Caco-2 (cell line): ENCODE measurements at regions not wholly inside any gene's neighbourhood (a gene's known extent, or its start where the extent isn't known, plus 50 kb on each side); places are given as distances from the start of the nearest gene placed in this dataset.

Experiments used
- BruUV-seq: library from RNA; stranded (reverse); fragments of 400-500 nt; replicated peaks from 2 replicates; lab custom pipeline; 2021; lab: Mats Ljungman, UMichigan
- CTCF ChIA-PET: fragments of 300-600 bp; sonication (Branson Sonifier 250); formaldehyde crosslinking; loops from one replicate; lab custom pipeline; 2022; ENCODE audit warnings: antibody characterized with exemption; lab: Charles Lee
- POLR2A ChIA-PET: fragments of 300-600 bp; sonication (Branson Sonifier 250); formaldehyde crosslinking; loops from one replicate; lab custom pipeline; 2022; ENCODE audit warnings: antibody characterized with exemption; lab: Charles Lee
- DNase-seq, 2 experiments: peaks; one replicate each; pipeline versions ENCODE4 v3.0.0 to v3.0.0-alpha.2; 2020 to 2022
- H3K27me3 ChIP-seq: replicated peaks from 2 replicates; pipeline ENCODE4 v1.6.0; 2011; ENCODE audit warnings: low read length; ENCODE audit not compliant: control insufficient read depth, insufficient read depth
- H3K36me3 ChIP-seq: 2 replicates; pipeline ENCODE4 v1.5.1; 2011; ENCODE audit warnings: low read length; ENCODE audit not compliant: control insufficient read depth, insufficient read depth
- H3K4me1 ChIP-seq: fragments of 250-450 bp; sonication (Bioruptor Pico); 2 replicates; pipeline ENCODE4 v1.5.1; 2020; ENCODE audit warnings: mild to moderate bottlenecking
- H3K4me3 ChIP-seq: 2 replicates; pipeline ENCODE4 v1.5.1; 2011; ENCODE audit warnings: low read depth, mild to moderate bottlenecking, control low read depth, low read length
- H3K9me3 ChIP-seq: fragments of 250-450 bp; sonication (Bioruptor Pico); 2 replicates; pipeline ENCODE4 v1.5.1; 2020; ENCODE audit warnings: mild to moderate bottlenecking, moderate library complexity
- H3K27ac Mint-ChIP-seq: one replicate; pipeline ENCODE4 v1.8.0; 2022; ENCODE audit warnings: mixed read lengths; ENCODE audit not compliant: unreplicated experiment
- H3K27me3 Mint-ChIP-seq: one replicate; pipeline ENCODE4 v1.8.0; 2022; ENCODE audit warnings: mixed read lengths; ENCODE audit not compliant: insufficient read depth, unreplicated experiment
- H3K36me3 Mint-ChIP-seq: one replicate; pipeline ENCODE4 v1.8.0; 2022; ENCODE audit warnings: mild to moderate bottlenecking, mixed read lengths; ENCODE audit not compliant: insufficient read depth, unreplicated experiment
- H3K4me1 Mint-ChIP-seq: one replicate; pipeline ENCODE4 v1.8.0; 2022; ENCODE audit warnings: low read depth, mixed read lengths; ENCODE audit not compliant: unreplicated experiment
- H3K4me3 Mint-ChIP-seq: one replicate; pipeline ENCODE4 v1.8.0; 2022; ENCODE audit warnings: mild to moderate bottlenecking, moderate library complexity, mixed read lengths; ENCODE audit not compliant: unreplicated experiment
- H3K9me3 Mint-ChIP-seq: one replicate; pipeline ENCODE4 v1.8.0; 2022; ENCODE audit warnings: mixed read lengths; ENCODE audit not compliant: unreplicated experiment
- intact Hi-C: fragments of 100-400 bp; cut with micrococcal nuclease; formaldehyde crosslinking; loops from one replicate; pipeline ENCODE4 v1.10.0; 2022; ENCODE audit not compliant: unreplicated experiment
- TF ChIP-seq, protein P1 (sequence below), 2 experiments: fragments of 200-600 bp in 1 of 2; IDR thresholded peaks; 1 replicate in 1 of 2; 2 replicates in 1 of 2; pipeline versions ENCODE4 v1.5.1 to v1.8.0; 2011 to 2022; ENCODE audit warnings: antibody characterized with exemption in 1 of 2, control low read depth in 1 of 2, inconsistent platforms in 1 of 2, low read depth in 1 of 2, low read length in 1 of 2, mild to moderate bottlenecking in 1 of 2, moderate library complexity in 1 of 2; ENCODE audit not compliant: insufficient read depth in 1 of 2, severe bottlenecking in 1 of 2, unreplicated experiment in 1 of 2

DNA sequence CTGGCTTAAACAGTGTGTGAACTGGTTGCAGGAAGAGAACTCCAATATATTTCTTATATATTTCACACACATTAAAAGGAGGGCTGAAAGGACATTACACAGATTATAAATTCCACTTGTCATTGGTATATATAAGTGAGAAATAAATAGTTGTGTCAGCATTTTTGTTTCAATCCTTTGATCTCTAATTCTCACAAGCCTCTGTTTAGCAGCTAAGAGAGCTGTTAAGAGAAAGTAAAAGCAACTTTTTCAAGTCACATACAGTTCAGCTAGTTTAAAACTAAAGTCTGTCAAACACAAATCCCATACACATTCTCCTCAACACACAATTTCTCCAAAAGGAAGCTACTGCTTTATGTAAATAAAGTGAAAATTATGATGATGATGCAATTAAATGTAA, 70.5 kb upstream of the CCDC39 start:
- H3K27ac Mint-ChIP-seq = no peak overlapping the region
- Histone ChIP-seq H3K36me3 (no peaks in the 10 kb centered on the region), H3K27me3 (no peaks in the 10 kb centered on the region), H3K4me3 (no peak overlapping the region), H3K9me3 (no peaks in the 10 kb centered on the region), H3K4me1 (no peaks in the 10 kb centered on the region)
- TF ChIP-seq, protein P1, sequence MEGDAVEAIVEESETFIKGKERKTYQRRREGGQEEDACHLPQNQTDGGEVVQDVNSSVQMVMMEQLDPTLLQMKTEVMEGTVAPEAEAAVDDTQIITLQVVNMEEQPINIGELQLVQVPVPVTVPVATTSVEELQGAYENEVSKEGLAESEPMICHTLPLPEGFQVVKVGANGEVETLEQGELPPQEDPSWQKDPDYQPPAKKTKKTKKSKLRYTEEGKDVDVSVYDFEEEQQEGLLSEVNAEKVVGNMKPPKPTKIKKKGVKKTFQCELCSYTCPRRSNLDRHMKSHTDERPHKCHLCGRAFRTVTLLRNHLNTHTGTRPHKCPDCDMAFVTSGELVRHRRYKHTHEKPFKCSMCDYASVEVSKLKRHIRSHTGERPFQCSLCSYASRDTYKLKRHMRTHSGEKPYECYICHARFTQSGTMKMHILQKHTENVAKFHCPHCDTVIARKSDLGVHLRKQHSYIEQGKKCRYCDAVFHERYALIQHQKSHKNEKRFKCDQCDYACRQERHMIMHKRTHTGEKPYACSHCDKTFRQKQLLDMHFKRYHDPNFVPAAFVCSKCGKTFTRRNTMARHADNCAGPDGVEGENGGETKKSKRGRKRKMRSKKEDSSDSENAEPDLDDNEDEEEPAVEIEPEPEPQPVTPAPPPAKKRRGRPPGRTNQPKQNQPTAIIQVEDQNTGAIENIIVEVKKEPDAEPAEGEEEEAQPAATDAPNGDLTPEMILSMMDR (IDR thresholded peaks at IDR 0.05; ENCODE audit: insufficient read depth in 1 of 2, low read depth in 1 of 2, low read length in 1 of 2, severe bottlenecking in 1 of 2, unreplicated experiment in 1 of 2) = no peak
- BruUV-seq = no TSS peak
- no peaks in the 10 kb centered on the region for H3K36me3 Mint-ChIP-seq
- H3K4me1 Mint-ChIP-seq = no peaks in the 10 kb centered on the region
- ChIA-PET CTCF (no interaction called here), POLR2A (no interaction called here)
- no peaks in the 10 kb centered on the region for H3K9me3 Mint-ChIP-seq
- DNase-seq = no peak
- intact Hi-C loops = no loop called here
- H3K4me3 Mint-ChIP-seq = no peak overlapping the region
- no peaks in the 10 kb centered on the region for H3K27me3 Mint-ChIP-seq

DNA sequence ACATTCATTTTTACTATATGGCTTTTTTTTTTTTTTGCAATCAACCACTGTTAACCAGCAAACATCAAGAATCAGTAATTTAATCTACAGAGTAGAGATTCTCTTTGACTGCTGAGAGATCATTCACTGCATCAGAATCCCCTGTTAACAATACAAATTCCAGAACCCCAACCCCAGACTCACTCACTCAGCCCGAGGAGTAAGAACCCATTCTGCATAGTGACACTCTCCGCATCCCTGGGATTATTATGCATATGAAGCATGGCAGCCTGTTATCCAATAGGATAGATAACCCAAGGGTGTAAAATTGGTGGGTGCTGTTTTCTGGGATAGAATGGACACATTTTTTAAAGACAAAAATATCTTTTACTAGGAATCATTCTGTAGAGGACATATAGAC, 76.3 kb upstream of the CCDC39 start:
- BruUV-seq = no TSS peak
- no peaks in the 10 kb centered on the region for H3K4me1 ChIP-seq
- POLR2A ChIA-PET = no interaction called here
- H3K36me3 Mint-ChIP-seq = no peaks in the 10 kb centered on the region
- TF ChIP-seq, protein P1 (IDR thresholded peaks at IDR 0.05; ENCODE audit: insufficient read depth in 1 of 2, low read depth in 1 of 2, low read length in 1 of 2, severe bottlenecking in 1 of 2, unreplicated experiment in 1 of 2) = no peak
- no peak for DNase-seq
- CTCF ChIA-PET = no interaction called here
- H3K9me3 ChIP-seq = no peaks in the 10 kb centered on the region
- no peak overlapping the region for H3K27ac Mint-ChIP-seq
- H3K36me3 ChIP-seq = no peaks in the 10 kb centered on the region
- H3K4me1 Mint-ChIP-seq = no peaks in the 10 kb centered on the region
- H3K27me3 Mint-ChIP-seq = no peaks in the 10 kb centered on the region
- peaks cover 8% of the 10 kb centered on the region for H3K9me3 Mint-ChIP-seq
- intact Hi-C loops = no loop called here
- H3K4me3 ChIP-seq = no peak overlapping the region
- no peaks in the 10 kb centered on the region for H3K27me3 ChIP-seq
- H3K4me3 Mint-ChIP-seq = no peak overlapping the region

DNA sequence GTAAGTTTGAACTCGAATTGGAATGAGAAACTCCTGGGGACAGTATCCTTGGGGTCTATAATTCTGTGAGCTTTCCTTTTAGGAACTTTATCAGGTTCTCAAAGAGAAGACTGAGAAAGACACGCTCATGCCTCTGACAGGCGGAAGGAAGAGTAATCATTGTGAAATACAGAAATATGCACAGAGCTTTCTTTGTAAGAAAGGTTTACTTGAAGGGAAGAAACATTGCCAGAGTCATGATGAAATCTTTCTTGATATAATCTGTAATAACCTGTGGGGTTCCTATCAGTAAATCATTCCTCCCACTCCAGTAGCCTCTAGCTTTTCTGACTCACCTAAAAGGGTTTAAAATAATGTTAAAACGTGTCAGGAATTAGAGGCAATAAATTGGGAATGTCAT, 83.6 kb upstream of the CCDC39 start:
- BruUV-seq = no TSS peak
- no peaks in the 10 kb centered on the region for H3K36me3 ChIP-seq
- H3K9me3 ChIP-seq = no peaks in the 10 kb centered on the region
- H3K36me3 Mint-ChIP-seq = no peaks in the 10 kb centered on the region
- ChIA-PET CTCF (no interaction called here), POLR2A (no interaction called here)
- no peaks in the 10 kb centered on the region for H3K4me1 Mint-ChIP-seq
- TF ChIP-seq, protein P1 (IDR thresholded peaks at IDR 0.05; ENCODE audit: insufficient read depth in 1 of 2, low read depth in 1 of 2, low read length in 1 of 2, severe bottlenecking in 1 of 2, unreplicated experiment in 1 of 2) = no peak
- no peaks in the 10 kb centered on the region for H3K4me1 ChIP-seq
- no peak overlapping the region for H3K27ac Mint-ChIP-seq
- H3K4me3 ChIP-seq = no peak overlapping the region
- H3K27me3 Mint-ChIP-seq = no peaks in the 10 kb centered on the region
- H3K9me3 Mint-ChIP-seq = peaks cover 12% of the 10 kb centered on the region
- intact Hi-C loops = no loop called here
- no peak overlapping the region for H3K4me3 Mint-ChIP-seq
- H3K27me3 ChIP-seq = no peaks in the 10 kb centered on the region
- DNase-seq = no peak
